ENCODE measurements at regions not wholly inside any gene's neighbourhood (a gene's known extent, or its start where the extent isn't known, plus 50 kb on each side); places are given as distances from the start of the nearest gene placed in this dataset.

GRCh38 chr3:18510947-18511346 lies 85.8 kb upstream of the SATB1 start:
- TF ChIP-seq CTCF (IDR thresholded peaks at IDR 0.05) = no peak
- TF ChIP-seq POLR2A (IDR thresholded peaks at IDR 0.05) = no peak
- no peak for TF ChIP-seq EP300 (IDR thresholded peaks at IDR 0.05)
